GM12878 (cell line): ENCODE measurements at regions not wholly inside any gene's neighbourhood (a gene's known extent, or its start where the extent isn't known, plus 50 kb on each side); places are given as distances from the start of the nearest gene placed in this dataset.

Source experiments
- ATAC-seq: fragments of 200-7000 bp; cut with Tn5 transposase; 3 replicates; pipeline ENCODE4 v1.9.1; 2020; ENCODE audit warnings: mild to moderate bottlenecking, moderate library complexity
- BruUV-seq: library from RNA; stranded (reverse); fragments of 400-500 nt; replicated peaks from 2 replicates; lab custom pipeline; 2021; lab: Mats Ljungman, UMichigan
- CTCF ChIA-PET: fragments of 300-600 bp; sonication (Branson Sonifier 250); formaldehyde crosslinking; extraction: SDS; loops from one replicate; lab custom pipeline; 2021; ENCODE audit warnings: inconsistent platforms; lab: Yijun Ruan, JAX
- POLR2A ChIA-PET: fragments of 350-600 bp; formaldehyde crosslinking; extraction: SDS; loops from one replicate; lab custom pipeline; 2021; ENCODE audit warnings: inconsistent platforms; lab: Charles Lee
- RAD21 ChIA-PET: fragments of 300-600 bp; sonication (Branson Sonifier 250); formaldehyde crosslinking; loops from one replicate; lab custom pipeline; 2023; ENCODE audit warnings: antibody characterized with exemption; ENCODE audit not compliant: unreplicated experiment; lab: Charles Lee
- SMC1A ChIA-PET: fragments of 300-600 bp; sonication (Branson Sonifier 250); formaldehyde crosslinking; loops from one replicate; lab custom pipeline; 2023; ENCODE audit not compliant: unreplicated experiment, uncharacterized antibody; lab: Charles Lee
- DNase-seq: peaks from one replicate; pipeline ENCODE4 v3.0.0-alpha.2; 2011; ENCODE audit warnings: low read depth, low spot score
- FAIRE-seq: peaks from 3 replicates; lab custom pipeline; 2011; peaks lifted over from hg19 to GRCh38; lab: Jason Lieb, UNC
- H2AFZ ChIP-seq: 2 replicates; pipeline ENCODE4 v1.6.0; 2011; ENCODE audit warnings: low read depth, low read length, control low read depth; ENCODE audit not compliant: control insufficient read depth
- H3K27ac ChIP-seq: 2 replicates; pipeline ENCODE4 v1.5.1; 2011; ENCODE audit warnings: control low read depth; ENCODE audit not compliant: control insufficient read depth, insufficient read depth
- H3K27me3 ChIP-seq, 2 experiments: replicated peaks in 1 of 2; 2 replicates each; pipeline versions ENCODE4 v1.6.0 to v1.6.1; 2011; ENCODE audit warnings: low read length in 1 of 2; ENCODE audit not compliant: control insufficient read depth in 2 of 2, insufficient read depth in 2 of 2
- H3K36me3 ChIP-seq, 2 experiments: 2 replicates each; pipeline ENCODE4 v1.5.1; 2011; ENCODE audit warnings: low read length in 1 of 2; ENCODE audit not compliant: control insufficient read depth in 2 of 2, insufficient read depth in 2 of 2
- H3K4me1 ChIP-seq: 2 replicates; pipeline ENCODE4 v1.6.1; 2011; ENCODE audit warnings: mild to moderate bottlenecking, low read length, moderate library complexity, mixed read lengths; ENCODE audit not compliant: control insufficient read depth, insufficient read depth
- H3K4me2 ChIP-seq: 2 replicates; pipeline ENCODE4 v1.6.0; 2011; ENCODE audit warnings: control low read depth; ENCODE audit not compliant: control insufficient read depth, insufficient read depth
- H3K4me3 ChIP-seq: fragments of 200-600 bp; sonication (generic); 2 replicates; pipeline ENCODE4 v1.5.1; 2016
- H3K79me2 ChIP-seq: 2 replicates; pipeline ENCODE4 v1.6.0; 2011; ENCODE audit warnings: low read length; ENCODE audit not compliant: control insufficient read depth, insufficient read depth
- H3K9ac ChIP-seq: 2 replicates; pipeline ENCODE4 v1.8.0; 2011; ENCODE audit warnings: low read length, control low read depth, mixed read lengths; ENCODE audit not compliant: control insufficient read depth, insufficient read depth
- H3K9me3 ChIP-seq: replicated peaks from 3 replicates; pipeline ENCODE4 v1.5.1; 2011; ENCODE audit warnings: mild to moderate bottlenecking, low read length; ENCODE audit not compliant: control insufficient read depth, insufficient read depth
- H4K20me1 ChIP-seq: 2 replicates; pipeline ENCODE4 v1.6.0; 2011; ENCODE audit not compliant: control insufficient read depth, insufficient read depth
- ATF7 ChIP-seq: fragments of 450-650 bp; IDR thresholded peaks from 2 replicates; pipeline ENCODE4 v1.6.1; 2016; ENCODE audit warnings: low read depth, mild to moderate bottlenecking
- BACH1 ChIP-seq: fragments of 450-650 bp; IDR thresholded peaks from 2 replicates; pipeline ENCODE4 v1.6.1; 2017; ENCODE audit warnings: mild to moderate bottlenecking, borderline replicate concordance
- CBFB ChIP-seq: IDR thresholded peaks from 2 replicates; pipeline ENCODE4 v1.6.1; 2016; ENCODE audit warnings: antibody characterized with exemption, low read depth
- CBX3 ChIP-seq: fragments of 200-600 bp; sonication (generic); IDR thresholded peaks from 2 replicates; pipeline ENCODE4 v1.6.1; 2016; ENCODE audit warnings: low read depth, borderline replicate concordance
- E4F1 ChIP-seq: fragments of 450-650 bp; IDR thresholded peaks from 2 replicates; pipeline ENCODE4 v1.6.1; 2018; ENCODE audit warnings: borderline replicate concordance, mild to moderate bottlenecking; ENCODE audit not compliant: partially characterized antibody
- HDGF ChIP-seq: fragments of 450-650 bp; IDR thresholded peaks from 2 replicates; pipeline ENCODE4 v1.6.1; 2016; ENCODE audit warnings: antibody characterized with exemption
- JUND ChIP-seq: IDR thresholded peaks from 2 replicates; pipeline ENCODE4 v1.6.1; 2012; ENCODE audit warnings: low read depth, mild to moderate bottlenecking, low read length, improper control_type of control experiment, moderate library complexity
- MTA3 ChIP-seq: IDR thresholded peaks from 2 replicates; pipeline ENCODE4 v1.6.1; 2012; ENCODE audit warnings: low read length, inconsistent platforms, borderline replicate concordance
- NKRF ChIP-seq: fragments of 450-650 bp; conservative IDR thresholded peaks from 2 replicates; pipeline ENCODE4 v1.6.1; 2017; ENCODE audit warnings: mild to moderate bottlenecking, moderate library complexity
- POLR2A ChIP-seq: IDR thresholded peaks from 2 replicates; pipeline ENCODE4 v1.6.1; 2011; ENCODE audit warnings: low read depth, mild to moderate bottlenecking, low read length
- ZNF24 ChIP-seq: fragments of 450-650 bp; IDR thresholded peaks from 2 replicates; pipeline ENCODE4 v1.6.1; 2017; ENCODE audit warnings: antibody characterized with exemption, mild to moderate bottlenecking
- ZNF622 ChIP-seq: fragments of 450-650 bp; IDR thresholded peaks from 2 replicates; pipeline ENCODE4 v1.6.1; 2017; ENCODE audit warnings: mild to moderate bottlenecking, inconsistent platforms
- WGBS: methylation state at CpG from one replicate; pipeline ENCODE4 v1.1.6; 2016; ENCODE audit warnings: low lambda C conversion rate; ENCODE audit not compliant: insufficient replicate concordance, insufficient coverage; ENCODE audit errors: missing lambda C conversion rate; 5-methylcytosine and 5-hydroxymethylcytosine counted together
- in situ Hi-C: fragments of 300-500 bp; cut with MboI; formaldehyde crosslinking; loops from 9 replicates; pipeline ENCODE4 v1.14.3; 2018; ENCODE audit warnings: mixed read lengths
- intact Hi-C: fragments of 100-400 bp; cut with micrococcal nuclease; formaldehyde crosslinking; loops from one replicate; pipeline ENCODE4 v1.14.2; 2022; ENCODE audit not compliant: unreplicated experiment

- TF ChIP-seq NKRF, result no peak
These were observed 1095.9 kb upstream of the SORCS1 start (continued) for GRCh38 chr10:108260383-108260906.

DNA sequence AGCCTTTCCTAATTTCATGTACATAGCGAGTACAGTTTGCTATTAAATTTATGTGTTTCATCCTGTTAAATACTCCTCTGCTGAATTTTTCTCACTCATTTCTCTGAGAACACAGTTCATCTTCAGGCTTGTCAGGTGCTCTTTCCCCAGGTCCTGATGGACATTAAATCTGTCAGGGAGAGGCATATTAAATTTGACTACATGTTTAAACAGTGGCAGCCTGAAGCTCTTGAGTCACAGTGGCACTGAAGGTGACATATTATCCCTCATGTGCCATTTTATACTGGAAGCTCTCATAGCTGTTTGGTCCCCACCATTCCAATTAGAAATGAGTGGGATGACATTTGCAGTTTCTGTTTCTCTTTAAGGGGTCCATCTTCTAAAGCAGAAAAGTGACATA lies 1089.6 kb upstream of the SORCS1 start:
- BruUV-seq, result no TSS peak
- Histone ChIP-seq H3K27me3 (no peaks in the 10 kb centered on the region), H3K79me2 (no peaks in the 10 kb centered on the region), H4K20me1 (no peaks in the 10 kb centered on the region), H3K9ac (no peak overlapping the region), H3K9me3 (no peaks in the 10 kb centered on the region), H3K36me3 (no peaks in the 10 kb centered on the region), H3K4me3 (no peak overlapping the region), H3K4me2 (no peak overlapping the region), H2AFZ (no peak overlapping the region), H3K27ac (no peak overlapping the region), H3K4me1 (no peaks in the 10 kb centered on the region)
- no peak for TF ChIP-seq CBFB
- TF ChIP-seq POLR2A, result no peak
- TF ChIP-seq ZNF622, result no peak
- RAD21 ChIA-PET, result no interaction called here
- no peak for ATAC-seq
- SMC1A ChIA-PET, result interaction anchor here (0.9 kb wide), 1 partner anchor 49 kb away, joined by 3 read pairs; no protein-coding TSS in a partner anchor
- POLR2A ChIA-PET, result no interaction called here
- CTCF ChIA-PET, result no interaction called here
- intact Hi-C loops (no loop called here), in situ Hi-C loops (no loop called here)
- 35% methylated on average over 1 of the region's 1 CpG for WGBS
- DNase-seq, result no peak
- no peak for FAIRE-seq

DNA sequence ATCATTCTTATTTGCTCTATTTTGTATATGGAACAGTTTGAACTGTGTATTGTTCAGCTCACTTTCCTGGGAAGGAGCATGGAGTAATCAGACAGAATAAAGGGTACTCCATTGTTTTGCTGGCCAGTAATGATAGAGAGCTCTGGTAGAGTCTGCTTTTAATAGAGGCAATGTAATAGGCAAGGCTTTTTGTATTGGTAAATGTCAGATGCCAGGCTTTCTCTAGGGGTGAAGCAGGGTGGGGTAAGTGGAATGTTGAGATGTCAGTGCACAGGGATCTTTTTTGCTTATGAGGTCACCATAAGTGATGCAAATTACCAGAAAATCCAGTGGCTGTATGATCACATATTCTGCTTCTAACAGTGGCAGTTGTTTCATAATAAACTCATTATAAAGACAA lies 1088.3 kb upstream of the SORCS1 start:
- RAD21 ChIA-PET, result no interaction called here
- in situ Hi-C loops, result no loop called here
- no peak overlapping the region for H3K4me3 ChIP-seq
- CTCF ChIA-PET, result interaction anchor here (0.6 to 1.7 kb wide), 2 partner anchors 1222 to 1547 kb away, joined by 3 to 5 read pairs; no protein-coding TSS in a partner anchor
- no peaks in the 10 kb centered on the region for H3K9me3 ChIP-seq
- SMC1A ChIA-PET, result interaction anchor here (0.8 to 1.9 kb wide), 3 partner anchors 8 to 501 kb away, joined by 3 to 6 read pairs (median 4); no protein-coding TSS in a partner anchor
- H3K4me1 ChIP-seq, result no peaks in the 10 kb centered on the region
- DNase-seq (no peak), ATAC-seq (no peak), FAIRE-seq (no peak)
- H2AFZ ChIP-seq, result no peak overlapping the region
- intact Hi-C loops, result no loop called here
- no TSS peak for BruUV-seq
- POLR2A ChIA-PET, result interaction anchor here (0.7 kb wide), 1 partner anchor 14 kb away, joined by 3 read pairs; no protein-coding TSS in a partner anchor
- H3K36me3 ChIP-seq, result no peaks in the 10 kb centered on the region
- no peak overlapping the region for H3K27ac ChIP-seq
- no peaks in the 10 kb centered on the region for H3K79me2 ChIP-seq
- H4K20me1 ChIP-seq, result no peaks in the 10 kb centered on the region
- H3K9ac ChIP-seq, result no peak overlapping the region
- H3K27me3 ChIP-seq, result no peaks in the 10 kb centered on the region
- no peak overlapping the region for H3K4me2 ChIP-seq
- TF ChIP-seq ZNF24 (no peak), HDGF (no peak), E4F1 (no peak), MTA3 (no peak), CBX3 (no peak), ATF7 (no peak), BACH1 (no peak), JUND (no peak)
